ENCODE measurements at regions not wholly inside any gene's neighbourhood (a gene's known extent, or its start where the extent isn't known, plus 50 kb on each side); places are given as distances from the start of the nearest gene placed in this dataset.

DNA sequence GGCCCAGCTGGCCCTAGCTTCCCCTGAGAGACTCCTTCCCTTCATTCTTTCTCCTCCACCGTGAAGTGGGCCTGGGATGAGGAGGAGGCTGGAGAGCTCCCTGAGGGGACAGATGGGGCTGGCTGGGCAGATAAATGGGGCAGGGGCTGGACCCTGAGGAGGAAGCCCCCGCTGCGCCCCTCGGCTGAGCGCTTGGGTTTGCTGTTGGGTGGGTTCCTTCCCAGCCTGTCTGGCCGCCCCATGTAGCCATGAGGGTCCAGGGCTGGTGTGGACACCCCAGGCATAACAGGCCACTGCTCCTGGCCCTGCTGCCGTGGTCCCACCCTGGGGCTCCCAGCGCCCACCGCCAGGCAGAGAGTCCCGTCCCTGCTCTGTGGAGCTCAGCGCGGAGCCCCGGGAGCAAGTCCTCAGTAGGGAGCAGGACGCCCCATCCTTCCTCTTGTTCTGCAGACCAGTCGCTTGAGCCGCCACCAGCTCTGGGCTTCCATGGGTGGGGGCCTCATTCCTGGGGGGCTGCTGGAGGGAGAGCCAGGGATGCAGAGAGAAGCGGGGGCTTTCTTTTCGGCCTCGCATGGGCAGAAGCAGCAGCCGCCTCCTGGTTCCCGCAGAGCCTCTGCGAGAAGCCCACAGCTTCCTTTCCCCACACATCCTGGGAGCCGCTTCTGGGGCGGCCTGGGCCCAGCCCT lies 266.4 kb upstream of the TCERG1L start:
- no peak overlapping the region for H3K27ac ChIP-seq (ENCODE audit: insufficient read depth, low read depth, low read length)
- intact Hi-C loops (cut with micrococcal nuclease) (no loop called here), dilution Hi-C loops (cut with MboI; ENCODE audit: extremely low pct_ligation_motif_present, low sequenced_read_pairs) (no loop called here)
- POLR2A ChIA-PET, result no interaction called here
- no peaks in the 10 kb centered on the region for H3K9me1 ChIP-seq (replicated peaks; ENCODE audit: control insufficient read depth, extremely low read depth, insufficient read depth, low read length)
- H2AFZ ChIP-seq (ENCODE audit: low read depth, low read length), result no peak overlapping the region
- H3K36me3 ChIP-seq (ENCODE audit: control insufficient read depth in 2 of 2, extremely low read depth in 1 of 2, insufficient read depth in 2 of 2, low read length in 2 of 2), result no peaks in the 10 kb centered on the region
- H3K4me2 ChIP-seq (ENCODE audit: insufficient read depth, low read length), result no peak overlapping the region
- H3K4me1 ChIP-seq (ENCODE audit: control insufficient read depth, extremely low read depth, insufficient read depth, low read length), result no peaks in the 10 kb centered on the region
- peaks cover 2% of the 10 kb centered on the region for H3K9me3 ChIP-seq (replicated peaks; ENCODE audit: control insufficient read depth, insufficient read depth, low read length)
- no peaks in the 10 kb centered on the region for H3K27me3 ChIP-seq (ENCODE audit: control insufficient read depth in 2 of 2, insufficient read depth in 2 of 2, low read length in 2 of 2)
- CTCF ChIA-PET, result no interaction called here
- H3K4me3 ChIP-seq (replicated peaks in 1 of 3; ENCODE audit: insufficient read depth in 1 of 3, low read depth in 1 of 3, low read length in 3 of 3), result no peak overlapping the region
- no peak overlapping the region for H3K9ac ChIP-seq (replicated peaks; ENCODE audit: extremely low read depth, insufficient read depth, low read length)
- DNase-seq (ENCODE audit: low read depth, low spot score) (no peak), FAIRE-seq (no peak)
- no TSS peak for BruUV-seq (replicated peaks)
- TF ChIP-seq EZH2 (IDR thresholded peaks at IDR 0.05; ENCODE audit: borderline replicate concordance, low read depth, low read length, severe bottlenecking) (no peak), FOS (IDR thresholded peaks at IDR 0.05; ENCODE audit: borderline replicate concordance, insufficient read depth, low read length) (no peak), JUN (IDR thresholded peaks at IDR 0.05; ENCODE audit: borderline replicate concordance, insufficient read depth, insufficient read length, low read depth) (no peak), GATA2 (IDR thresholded peaks at IDR 0.05; ENCODE audit: insufficient read depth, insufficient read length, low read depth, low read length) (no peak), POLR2A (IDR thresholded peaks at IDR 0.05; ENCODE audit: low read depth, low read length) (no peak)
- TF ChIP-seq, protein P1, sequence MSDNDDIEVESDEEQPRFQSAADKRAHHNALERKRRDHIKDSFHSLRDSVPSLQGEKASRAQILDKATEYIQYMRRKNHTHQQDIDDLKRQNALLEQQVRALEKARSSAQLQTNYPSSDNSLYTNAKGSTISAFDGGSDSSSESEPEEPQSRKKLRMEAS (IDR thresholded peaks at IDR 0.05; ENCODE audit: insufficient read depth, insufficient read length), result no peak
- H3K79me2 ChIP-seq (ENCODE audit: control insufficient read depth, insufficient read depth, low read length), result no peaks in the 10 kb centered on the region
- no peaks in the 10 kb centered on the region for H4K20me1 ChIP-seq (replicated peaks; ENCODE audit: control insufficient read depth, extremely low read depth, insufficient read depth, low read length)

DNA sequence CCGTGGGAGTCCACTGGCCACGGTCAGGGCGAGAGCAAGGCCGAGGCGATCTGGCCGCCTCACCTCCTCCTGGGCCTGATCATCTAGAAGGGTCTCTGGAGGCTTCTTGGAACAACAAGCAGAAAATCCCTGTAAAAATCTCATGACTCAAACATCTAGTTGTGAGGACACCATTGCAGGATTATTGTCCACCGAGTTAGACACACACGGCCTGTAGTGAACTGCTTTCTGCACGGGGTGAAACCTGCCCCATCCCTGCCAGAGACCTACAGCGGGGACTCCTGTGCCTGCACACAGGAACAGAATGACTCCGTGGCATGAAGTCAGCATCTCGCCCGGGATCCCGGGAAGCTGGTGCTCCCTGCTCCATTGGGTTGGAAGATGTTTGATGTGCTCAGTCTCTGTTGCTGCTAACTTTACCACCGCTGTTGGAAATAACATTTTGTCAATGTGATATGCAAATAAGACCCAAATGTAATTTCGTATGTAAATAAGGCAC lies 267.0 kb upstream of the TCERG1L start:
- no peak for FAIRE-seq
- intact Hi-C loops (cut with micrococcal nuclease), result no loop called here
- H3K4me3 ChIP-seq (replicated peaks in 1 of 3; ENCODE audit: insufficient read depth in 1 of 3, low read depth in 1 of 3, low read length in 3 of 3), result no peak overlapping the region
- no peak overlapping the region for H3K27ac ChIP-seq (ENCODE audit: insufficient read depth, low read depth, low read length)
- no peak overlapping the region for H3K9ac ChIP-seq (replicated peaks; ENCODE audit: extremely low read depth, insufficient read depth, low read length)
- CTCF ChIA-PET, result no interaction called here
- no peak for DNase-seq (ENCODE audit: low read depth, low spot score)
- dilution Hi-C loops (cut with MboI; ENCODE audit: extremely low pct_ligation_motif_present, low sequenced_read_pairs), result no loop called here
- POLR2A ChIA-PET, result no interaction called here
- H4K20me1 ChIP-seq (replicated peaks; ENCODE audit: control insufficient read depth, extremely low read depth, insufficient read depth, low read length), result no peaks in the 10 kb centered on the region
- H3K9me1 ChIP-seq (replicated peaks; ENCODE audit: control insufficient read depth, extremely low read depth, insufficient read depth, low read length), result no peaks in the 10 kb centered on the region
- H3K36me3 ChIP-seq (ENCODE audit: control insufficient read depth in 2 of 2, extremely low read depth in 1 of 2, insufficient read depth in 2 of 2, low read length in 2 of 2), result no peaks in the 10 kb centered on the region
- H3K9me3 ChIP-seq (replicated peaks; ENCODE audit: control insufficient read depth, insufficient read depth, low read length), result peaks cover 2% of the 10 kb centered on the region
- no peaks in the 10 kb centered on the region for H3K4me1 ChIP-seq (ENCODE audit: control insufficient read depth, extremely low read depth, insufficient read depth, low read length)
- no TSS peak for BruUV-seq (replicated peaks)
- no peaks in the 10 kb centered on the region for H3K79me2 ChIP-seq (ENCODE audit: control insufficient read depth, insufficient read depth, low read length)
- no peak overlapping the region for H2AFZ ChIP-seq (ENCODE audit: low read depth, low read length)
- H3K4me2 ChIP-seq (ENCODE audit: insufficient read depth, low read length), result no peak overlapping the region
- H3K27me3 ChIP-seq (ENCODE audit: control insufficient read depth in 2 of 2, insufficient read depth in 2 of 2, low read length in 2 of 2), result no peaks in the 10 kb centered on the region
- TF ChIP-seq, protein P1 (IDR thresholded peaks at IDR 0.05; ENCODE audit: insufficient read depth, insufficient read length), result no peak
- no peak for TF ChIP-seq POLR2AphosphoS5 (IDR thresholded peaks at IDR 0.05; ENCODE audit: insufficient read depth, low read depth, low read length)
- no peak for TF ChIP-seq FOS (IDR thresholded peaks at IDR 0.05; ENCODE audit: borderline replicate concordance, insufficient read depth, low read length)
- TF ChIP-seq, protein P2, sequence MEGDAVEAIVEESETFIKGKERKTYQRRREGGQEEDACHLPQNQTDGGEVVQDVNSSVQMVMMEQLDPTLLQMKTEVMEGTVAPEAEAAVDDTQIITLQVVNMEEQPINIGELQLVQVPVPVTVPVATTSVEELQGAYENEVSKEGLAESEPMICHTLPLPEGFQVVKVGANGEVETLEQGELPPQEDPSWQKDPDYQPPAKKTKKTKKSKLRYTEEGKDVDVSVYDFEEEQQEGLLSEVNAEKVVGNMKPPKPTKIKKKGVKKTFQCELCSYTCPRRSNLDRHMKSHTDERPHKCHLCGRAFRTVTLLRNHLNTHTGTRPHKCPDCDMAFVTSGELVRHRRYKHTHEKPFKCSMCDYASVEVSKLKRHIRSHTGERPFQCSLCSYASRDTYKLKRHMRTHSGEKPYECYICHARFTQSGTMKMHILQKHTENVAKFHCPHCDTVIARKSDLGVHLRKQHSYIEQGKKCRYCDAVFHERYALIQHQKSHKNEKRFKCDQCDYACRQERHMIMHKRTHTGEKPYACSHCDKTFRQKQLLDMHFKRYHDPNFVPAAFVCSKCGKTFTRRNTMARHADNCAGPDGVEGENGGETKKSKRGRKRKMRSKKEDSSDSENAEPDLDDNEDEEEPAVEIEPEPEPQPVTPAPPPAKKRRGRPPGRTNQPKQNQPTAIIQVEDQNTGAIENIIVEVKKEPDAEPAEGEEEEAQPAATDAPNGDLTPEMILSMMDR (IDR thresholded peaks at IDR 0.05; ENCODE audit: extremely low read depth in 1 of 2, insufficient read depth in 1 of 2, low read depth in 1 of 2, low read length in 2 of 2), result no peak
- TF ChIP-seq JUN (IDR thresholded peaks at IDR 0.05; ENCODE audit: borderline replicate concordance, insufficient read depth, insufficient read length, low read depth), result no peak
- no peak for TF ChIP-seq EZH2 (IDR thresholded peaks at IDR 0.05; ENCODE audit: borderline replicate concordance, low read depth, low read length, severe bottlenecking)
- TF ChIP-seq MYC (IDR thresholded peaks at IDR 0.05; ENCODE audit: low read depth, low read length), result no peak
- TF ChIP-seq POLR2A (IDR thresholded peaks at IDR 0.05; ENCODE audit: low read depth, low read length), result no peak
- TF ChIP-seq GATA2 (IDR thresholded peaks at IDR 0.05; ENCODE audit: insufficient read depth, insufficient read length, low read depth, low read length), result no peak
